GM19239 (cell line): ENCODE measurements at regions not wholly inside any gene's neighbourhood (a gene's known extent, or its start where the extent isn't known, plus 50 kb on each side); places are given as distances from the start of the nearest gene placed in this dataset.
"Not testable (repeated sequence)": the region's sequence is repeated elsewhere in the genome, so short reads cannot be mapped to it uniquely, and the experiment has no call there.

Source experiments
- DNase-seq: peaks from one replicate; pipeline ENCODE4 v3.0.0; 2011; ENCODE audit warnings: low spot score; ENCODE audit not compliant: insufficient read length
- FAIRE-seq: peaks from 2 replicates; lab custom pipeline; 2011; peaks lifted over from hg19 to GRCh38; lab: Jason Lieb, UNC

DNA sequence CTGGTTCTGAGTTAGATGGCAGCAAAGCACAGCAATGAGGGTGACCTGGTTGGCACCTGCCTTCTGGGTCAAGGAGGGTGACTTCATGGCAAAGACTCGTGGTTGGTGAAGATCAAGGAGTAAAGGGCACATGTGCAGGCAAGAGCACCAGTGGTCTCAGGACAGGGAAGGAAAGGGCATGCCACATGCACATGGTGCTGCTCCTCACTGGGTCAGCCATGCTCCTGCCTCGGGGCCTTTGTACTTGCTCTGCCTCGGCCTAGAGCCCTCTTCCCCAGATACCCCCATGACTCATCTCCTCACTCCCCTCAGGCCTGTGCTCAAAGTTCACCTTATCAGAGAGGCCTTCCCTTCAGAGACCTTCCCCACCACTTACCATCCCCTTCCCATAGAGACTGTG is 106.7 kb upstream of the KDM7A start:
- DNase-seq: no peak
- no peak for FAIRE-seq

DNA sequence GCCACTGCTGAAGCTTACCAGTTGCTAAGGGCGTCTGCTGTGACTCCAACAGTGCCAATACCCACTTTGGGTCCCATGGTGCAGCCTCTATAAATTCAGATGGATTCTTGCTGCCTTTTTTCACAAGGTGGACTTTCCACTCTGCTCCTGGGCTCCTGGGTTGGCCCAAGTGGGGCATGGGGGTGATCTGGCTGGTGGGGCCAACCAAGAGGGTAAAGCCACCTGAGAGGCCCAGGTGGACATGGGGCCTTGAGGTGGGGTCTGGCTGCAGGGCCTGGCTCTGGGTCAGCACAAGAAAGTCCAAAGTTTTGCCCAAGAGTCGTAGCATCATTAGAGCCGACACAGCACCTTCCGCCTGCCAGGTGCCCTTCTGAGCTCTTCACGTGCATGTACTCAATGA is 105.2 kb upstream of the KDM7A start:
- DNase-seq (no peak), FAIRE-seq (no peak)

DNA sequence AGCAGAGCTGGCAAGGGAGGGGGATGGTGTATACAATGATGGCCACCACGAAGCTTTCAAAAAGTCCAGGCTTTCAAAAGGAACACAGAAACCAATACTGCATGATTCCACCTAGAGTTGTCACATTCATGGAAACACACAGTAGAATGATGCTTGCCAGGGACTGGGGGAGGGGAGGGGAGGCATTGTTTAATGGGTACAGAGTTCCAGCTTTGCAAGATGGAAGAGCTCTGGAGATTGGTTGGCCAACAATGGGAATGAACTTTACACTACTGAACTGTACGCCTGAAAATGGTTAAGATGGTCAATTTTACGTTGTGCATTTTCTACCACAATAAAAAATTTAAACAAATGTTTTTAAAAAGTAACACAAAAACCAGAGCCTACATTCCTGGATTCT is 104.5 kb upstream of the KDM7A start:
- DNase-seq: no peak
- FAIRE-seq: no peak

DNA sequence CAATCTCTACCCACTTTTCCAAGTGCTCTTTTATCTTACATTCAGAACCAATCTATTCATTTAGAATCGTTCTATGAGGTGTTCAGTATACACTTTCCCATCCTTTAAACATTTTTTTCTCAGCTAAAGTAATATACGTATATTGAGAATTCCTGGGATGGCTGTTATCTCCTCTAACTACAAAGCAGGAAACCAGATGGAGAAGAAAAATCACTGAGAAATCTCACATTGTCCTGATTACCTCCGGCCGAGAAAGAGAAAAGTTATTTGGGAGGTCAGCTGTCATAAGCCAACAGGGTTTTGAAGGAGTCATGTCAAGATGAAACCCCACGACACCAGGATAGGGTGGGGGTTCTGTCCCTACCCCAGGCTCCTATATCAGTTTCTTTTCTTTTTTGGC is 99.2 kb upstream of the KDM7A start:
- FAIRE-seq (no peak), DNase-seq (no peak)

DNA sequence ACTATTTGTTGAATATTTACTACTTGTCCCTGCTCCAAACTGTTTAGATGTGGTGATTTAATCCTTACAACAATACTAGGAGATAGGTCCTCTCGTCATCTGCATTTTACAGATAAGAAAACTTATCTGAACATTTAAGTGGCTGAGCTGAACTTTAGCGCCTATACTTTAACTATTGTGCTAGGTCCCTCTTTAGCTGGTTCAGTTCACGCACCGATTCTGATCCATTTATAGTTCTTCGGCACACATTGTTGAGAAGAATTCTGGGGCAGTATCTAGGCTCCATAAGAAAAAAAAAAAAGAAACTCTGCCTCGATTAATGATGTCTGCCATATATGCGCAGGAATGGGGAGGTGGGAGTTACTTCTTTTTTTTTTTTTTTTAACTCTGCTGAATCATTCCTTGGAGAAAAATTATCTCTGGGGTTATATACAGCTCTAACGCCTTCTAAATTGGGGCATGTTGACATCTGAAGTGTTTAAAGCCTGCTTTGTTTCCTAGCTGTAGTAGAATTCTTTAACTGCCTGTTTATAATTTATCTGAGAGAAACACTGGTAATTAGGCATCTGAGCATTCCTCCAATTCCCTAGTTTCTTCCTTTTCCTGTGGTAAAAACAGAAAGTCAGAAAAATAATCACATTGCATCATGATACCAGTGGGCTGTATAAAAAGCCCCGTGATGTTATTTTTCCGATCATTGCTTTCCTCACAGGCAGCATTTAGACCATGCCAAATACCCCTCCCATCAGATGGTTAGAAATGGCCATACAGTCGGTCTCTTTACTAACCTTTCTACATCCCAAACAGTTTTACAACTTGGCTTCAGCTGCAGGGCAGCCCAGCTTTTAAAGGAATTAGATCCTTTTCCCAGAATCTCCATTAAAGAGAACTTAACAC is 98.5 kb upstream of the KDM7A start:
- no peak for DNase-seq
- FAIRE-seq: no peak

DNA sequence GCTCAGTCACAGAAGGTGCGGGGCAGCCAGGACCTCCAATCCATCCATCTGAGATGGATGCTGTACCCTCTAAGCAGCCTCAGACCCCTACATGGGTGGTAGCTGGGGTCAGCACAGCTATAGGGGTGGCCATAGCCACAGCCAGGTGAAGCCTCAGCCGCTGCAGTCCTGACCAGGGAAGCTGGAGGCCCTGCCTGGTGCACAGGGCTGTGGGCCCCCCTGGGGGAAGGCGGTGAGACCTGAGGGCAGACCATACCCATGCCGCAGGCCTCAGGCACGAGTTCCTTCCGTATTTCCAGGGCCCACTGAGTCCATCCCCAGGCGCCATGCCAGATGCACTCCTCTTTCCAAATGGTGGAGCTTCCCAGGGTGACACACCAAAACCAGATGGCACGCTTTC is 96.6 kb upstream of the KDM7A start:
- FAIRE-seq (no peak), DNase-seq (no peak)

DNA sequence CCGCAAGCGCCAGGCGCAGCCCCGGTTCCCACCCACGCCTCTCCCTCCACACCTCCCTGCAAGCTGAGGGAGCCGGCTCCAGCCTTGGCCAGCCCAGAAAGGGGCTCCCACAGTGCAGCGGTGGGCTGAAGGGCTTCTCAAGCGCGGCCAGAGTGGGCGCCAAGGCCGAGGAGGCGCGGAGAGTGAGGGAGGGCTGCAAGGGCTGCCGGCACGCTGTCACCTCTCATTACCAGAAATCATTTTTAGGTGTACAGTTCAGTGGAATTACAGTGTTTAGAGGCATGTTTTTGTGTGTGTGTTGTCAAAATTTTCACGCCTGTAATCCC is 94.8 kb upstream of the KDM7A start:
- not testable (repeated sequence) for FAIRE-seq, DNase-seq

DNA sequence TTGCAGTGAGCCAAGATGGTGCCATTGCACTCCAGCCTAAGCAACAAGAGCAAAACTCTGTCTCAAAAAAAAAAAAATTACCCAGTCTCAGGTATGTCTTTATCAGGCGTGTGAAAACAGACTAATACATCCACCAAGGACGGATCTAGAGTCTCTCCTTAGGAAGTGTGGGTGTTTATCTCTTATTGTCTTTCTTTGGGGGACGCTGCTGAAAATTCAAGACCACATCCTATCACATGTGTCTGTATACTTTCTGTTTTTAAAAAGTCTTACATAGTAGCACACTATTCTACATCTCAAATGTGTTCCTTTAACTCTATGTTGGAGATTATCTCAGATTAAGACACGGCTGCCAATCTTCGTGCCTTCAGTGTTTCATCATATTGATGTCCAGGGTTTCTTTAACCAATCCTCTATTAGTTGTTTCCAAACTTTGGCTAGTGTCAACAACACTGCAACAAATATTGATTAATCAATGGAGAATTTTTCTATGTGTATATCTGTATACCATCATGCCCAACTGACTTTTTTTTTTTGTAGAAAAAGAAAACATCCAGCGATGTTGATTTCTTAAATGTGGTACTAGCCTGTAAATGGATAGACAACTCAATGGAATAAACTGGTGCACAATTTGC is 92.3 kb upstream of the KDM7A start:
- FAIRE-seq (no peak), DNase-seq (no peak)

DNA sequence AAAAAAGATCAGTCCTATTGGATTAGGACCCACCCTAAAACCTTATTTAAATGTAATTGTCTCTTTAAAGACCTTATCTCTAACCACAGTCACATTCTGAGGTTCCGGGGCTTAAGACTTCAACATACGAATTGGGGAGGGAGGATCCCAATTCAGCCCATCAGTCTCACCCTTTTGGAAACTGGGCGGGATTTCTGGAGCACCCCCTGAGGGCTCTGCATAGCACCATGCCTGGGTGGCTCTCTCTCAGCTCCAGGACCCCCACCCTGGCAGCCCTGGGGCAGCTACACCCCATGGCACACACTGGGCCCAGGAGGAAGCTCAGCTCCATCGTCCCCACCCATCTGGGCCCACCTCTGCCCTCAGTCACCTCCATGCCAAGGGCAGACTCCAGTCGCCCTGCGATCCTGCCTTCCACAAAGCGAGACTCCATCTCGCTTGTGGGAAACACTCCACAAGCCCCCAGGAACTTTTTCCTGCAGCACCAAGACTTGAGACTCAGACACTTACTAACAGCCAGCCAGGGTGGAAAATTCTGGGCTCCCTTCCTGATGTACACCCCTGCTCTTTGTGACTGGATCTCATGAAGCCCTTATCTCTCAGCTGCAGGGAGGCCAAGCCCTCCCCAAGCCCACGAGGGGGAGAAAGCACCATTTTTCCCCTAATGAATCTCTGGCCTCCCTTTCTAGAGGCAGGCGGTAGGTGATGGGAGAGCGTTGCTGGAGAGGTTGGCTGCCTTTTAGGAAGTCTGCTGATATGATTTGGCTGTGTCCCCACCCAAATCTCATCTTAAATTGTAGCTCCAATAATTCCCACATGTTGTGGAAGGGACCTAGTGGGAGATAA is 90.8 kb upstream of the KDM7A start:
- DNase-seq: no peak
- FAIRE-seq: no peak

DNA sequence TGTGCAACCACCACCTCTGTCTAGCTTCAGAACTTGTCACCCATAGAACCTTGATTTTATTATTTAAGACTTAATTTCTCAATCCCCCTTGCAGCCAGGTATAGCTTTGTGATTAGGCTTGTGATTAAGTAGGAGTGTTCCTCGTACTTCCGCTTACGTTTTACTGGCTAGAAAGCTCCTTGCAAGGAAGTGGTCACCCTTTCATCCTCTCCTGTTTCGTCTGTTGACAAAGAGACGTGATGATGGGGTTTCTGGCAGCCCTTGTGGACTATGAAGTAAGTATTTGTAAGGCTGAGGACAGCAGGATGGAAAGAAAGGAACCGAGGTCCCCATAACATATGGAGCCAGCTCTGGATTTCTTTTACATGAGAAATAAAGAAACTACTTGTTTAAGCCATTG is 86.5 kb upstream of the KDM7A start:
- DNase-seq (no peak), FAIRE-seq (no peak)

DNA sequence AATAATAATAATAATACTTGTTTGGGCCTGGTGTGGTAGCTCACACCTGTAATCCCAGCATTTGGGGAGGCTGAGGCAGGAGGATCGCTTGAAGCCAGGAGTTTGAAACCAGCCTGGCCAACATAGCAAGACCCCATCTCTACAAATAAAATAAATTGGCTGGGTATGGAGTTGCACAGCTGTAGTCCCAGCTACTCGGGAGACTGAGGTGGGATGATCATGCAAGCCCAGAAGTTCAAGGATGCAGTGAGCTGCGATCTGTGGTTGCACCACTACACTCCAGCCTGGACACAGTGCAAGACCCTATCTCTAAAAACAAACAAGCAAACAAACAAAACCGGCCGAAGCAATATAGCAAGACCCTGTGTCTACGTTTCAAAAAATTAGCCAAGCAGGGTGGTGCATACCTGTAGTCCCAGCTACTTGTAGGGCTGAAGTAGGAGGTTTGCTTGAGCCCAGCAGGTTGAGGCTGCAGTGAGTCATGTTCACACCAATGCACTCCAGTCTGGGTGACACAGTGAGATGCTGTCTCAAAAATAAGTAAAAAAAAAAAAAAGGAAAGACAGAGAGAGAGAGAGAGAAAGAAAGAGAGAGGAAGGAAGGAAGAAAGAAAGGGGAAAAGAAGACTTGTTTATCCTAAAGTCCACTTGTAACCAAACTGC is 85.6 kb upstream of the KDM7A start:
- FAIRE-seq (no peak), DNase-seq (no peak)

DNA sequence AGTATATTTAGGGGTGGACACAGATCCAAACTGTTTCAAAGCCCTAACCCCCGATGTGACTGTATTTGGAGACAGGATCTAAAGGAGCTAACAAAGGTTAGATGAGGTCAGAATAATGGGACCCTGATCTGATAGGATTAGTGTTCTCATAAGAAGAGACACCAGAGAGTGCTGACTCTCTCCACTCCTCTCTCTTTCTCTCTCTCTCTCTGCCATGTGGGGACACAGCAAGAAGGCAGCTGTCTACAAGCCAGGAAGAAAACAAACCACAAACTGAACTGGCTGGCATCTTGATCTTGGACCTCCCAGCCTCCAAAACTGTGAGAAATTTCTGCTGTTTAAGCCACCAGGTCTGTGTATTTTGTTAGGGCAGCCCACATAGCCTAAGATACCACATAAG is 84.7 kb upstream of the KDM7A start:
- FAIRE-seq (no peak), DNase-seq (no peak)

DNA sequence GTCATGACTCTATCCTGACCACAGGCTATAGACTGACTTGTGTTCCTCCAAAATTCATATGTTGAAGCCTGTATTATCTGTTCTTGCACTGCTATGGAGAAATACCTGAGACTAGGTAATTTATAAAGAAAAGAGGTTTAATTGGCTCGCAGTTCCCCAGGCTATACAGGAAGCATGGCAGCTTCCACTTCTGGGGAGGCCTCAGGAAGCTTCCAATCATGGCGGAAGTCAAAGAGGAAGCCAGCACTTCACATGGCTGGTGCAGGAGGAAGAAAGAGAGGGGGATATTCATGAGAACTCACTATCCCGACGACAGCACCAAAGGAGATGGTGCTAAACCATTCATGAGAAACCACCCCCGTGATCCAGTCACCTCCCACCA is 84.3 kb upstream of the KDM7A start:
- FAIRE-seq: no peak
- no peak for DNase-seq

DNA sequence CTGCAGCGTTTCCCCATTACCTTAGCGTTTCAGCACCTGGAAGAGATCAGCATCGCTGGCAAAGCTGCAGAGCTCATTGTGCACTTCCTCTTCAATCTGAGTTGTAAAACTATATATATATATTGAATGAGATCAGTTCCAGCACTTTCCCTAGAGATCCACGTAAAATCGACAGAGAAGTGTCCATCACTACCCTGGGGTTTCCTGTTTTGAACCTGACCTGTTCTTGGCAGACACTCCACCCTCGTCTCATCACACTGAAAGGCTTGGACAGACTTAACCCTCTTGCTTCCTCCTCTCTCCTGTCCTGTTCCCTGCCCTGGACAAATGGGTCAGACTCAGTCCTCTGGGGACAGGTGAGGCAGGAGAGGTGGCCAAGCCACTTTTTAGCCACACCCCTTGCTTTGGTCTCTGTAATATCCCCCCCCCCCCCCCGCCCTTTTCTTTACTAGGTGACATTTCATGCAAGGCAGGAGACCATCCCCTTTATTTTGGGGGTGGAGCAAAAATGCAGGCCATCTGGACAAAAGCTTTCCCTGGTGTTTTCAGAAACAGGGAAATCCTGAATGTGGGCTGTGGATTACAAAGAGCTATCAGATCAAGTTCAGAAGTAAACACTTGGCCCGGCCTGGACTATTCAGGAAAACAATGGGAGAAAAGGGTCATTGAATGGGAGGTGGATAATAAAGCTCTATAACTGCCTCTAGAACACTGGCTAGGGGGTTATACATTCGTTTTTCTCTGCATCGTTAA is 83.7 kb upstream of the KDM7A start:
- FAIRE-seq (no peak), DNase-seq (no peak)

DNA sequence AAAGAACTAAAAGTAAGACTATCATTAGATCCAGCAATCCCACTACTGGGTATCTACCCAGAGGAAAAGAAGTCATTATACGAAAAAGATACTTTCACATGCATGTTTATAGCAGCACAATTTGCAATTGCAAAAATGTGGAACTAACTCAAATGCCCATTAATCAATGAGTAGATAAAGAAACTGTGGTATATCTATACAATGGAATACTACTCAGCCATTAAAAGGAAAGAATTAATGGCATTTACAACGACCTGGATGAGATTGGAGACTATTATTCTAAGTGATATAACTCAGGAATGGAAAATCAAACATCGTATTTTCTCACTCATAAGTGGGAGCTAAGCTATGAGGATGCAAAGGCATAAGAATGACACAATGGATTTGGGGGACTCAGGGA is 80.5 kb upstream of the KDM7A start:
- peak; percentile 14 for FAIRE-seq
- not testable (repeated sequence) for DNase-seq

DNA sequence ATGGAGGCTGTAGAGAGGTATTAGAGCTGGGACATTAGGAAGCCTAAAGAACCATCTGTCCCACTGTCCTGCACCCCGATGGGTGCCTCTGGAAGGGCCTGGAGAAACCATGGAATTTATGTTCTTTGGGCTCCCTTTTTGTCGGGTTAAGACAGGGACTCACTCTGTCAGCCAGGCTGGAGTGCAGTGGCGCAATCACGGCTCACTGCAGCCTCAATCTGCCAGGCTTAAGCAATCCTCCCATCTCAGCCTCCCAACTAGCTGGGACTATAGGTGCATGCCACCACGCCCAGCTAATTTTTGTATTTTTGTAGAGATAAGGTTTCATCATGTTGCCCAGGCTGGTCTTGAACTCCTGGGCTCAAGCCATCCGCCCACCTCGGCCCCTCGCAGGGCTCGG is 78.2 kb upstream of the KDM7A start:
- not testable (repeated sequence) for FAIRE-seq, DNase-seq

DNA sequence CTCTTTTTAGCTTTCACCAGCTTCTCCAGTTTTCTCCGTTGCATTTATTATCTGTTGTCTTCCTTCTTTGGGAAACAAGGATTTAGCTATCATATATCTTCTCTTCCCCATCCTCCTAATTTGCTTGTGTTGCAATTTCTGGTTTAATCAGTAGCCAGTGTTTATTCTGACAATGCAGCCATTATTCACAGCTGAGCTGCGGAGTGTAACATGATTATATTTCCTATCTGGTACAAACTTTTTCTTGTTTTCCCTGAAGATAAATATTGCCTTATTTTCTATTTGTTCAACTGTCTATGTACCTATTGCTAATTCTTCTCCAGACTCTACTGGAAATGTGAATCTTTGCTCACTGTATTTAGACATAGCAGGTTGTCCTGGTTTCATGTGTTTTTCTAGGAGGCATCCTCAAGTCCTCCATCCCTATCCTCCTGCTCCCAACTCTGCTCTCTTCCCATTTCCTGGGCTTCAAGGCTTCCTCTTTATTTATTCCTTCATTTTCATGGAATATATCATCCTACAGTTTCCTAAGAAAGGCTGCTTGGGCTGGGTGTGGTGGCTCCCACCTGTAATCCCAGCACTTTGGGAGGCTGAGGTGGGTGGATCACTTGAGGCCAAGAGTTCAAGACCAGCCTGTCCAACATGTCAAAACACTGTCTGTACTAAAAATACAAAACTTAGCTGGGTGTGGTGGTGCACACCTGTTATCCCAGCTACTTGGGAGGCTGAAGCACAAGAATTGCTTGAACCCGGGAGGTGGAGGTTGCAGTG is 72.4 kb upstream of the KDM7A start:
- DNase-seq (no peak), FAIRE-seq (no peak)

DNA sequence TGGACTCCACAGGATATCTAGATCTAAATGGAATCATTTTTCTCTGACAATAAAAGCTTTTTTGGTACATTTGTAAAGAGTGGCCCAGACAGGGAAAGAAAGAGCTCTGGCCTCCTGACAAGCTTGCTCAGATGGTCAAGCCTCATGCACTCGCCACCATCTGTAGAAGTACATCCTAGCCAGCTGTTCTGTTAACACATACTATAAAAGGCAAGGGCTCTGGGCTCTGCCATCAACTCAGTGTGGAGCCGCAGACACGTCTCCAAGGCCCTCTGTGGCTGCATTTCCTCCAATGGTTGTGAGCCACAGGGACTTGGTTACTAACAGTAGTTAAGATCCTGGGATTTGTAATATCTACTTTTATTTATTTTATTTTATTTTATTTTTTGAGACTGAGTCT is 70.8 kb upstream of the KDM7A start:
- no peak for FAIRE-seq
- DNase-seq: no peak

DNA sequence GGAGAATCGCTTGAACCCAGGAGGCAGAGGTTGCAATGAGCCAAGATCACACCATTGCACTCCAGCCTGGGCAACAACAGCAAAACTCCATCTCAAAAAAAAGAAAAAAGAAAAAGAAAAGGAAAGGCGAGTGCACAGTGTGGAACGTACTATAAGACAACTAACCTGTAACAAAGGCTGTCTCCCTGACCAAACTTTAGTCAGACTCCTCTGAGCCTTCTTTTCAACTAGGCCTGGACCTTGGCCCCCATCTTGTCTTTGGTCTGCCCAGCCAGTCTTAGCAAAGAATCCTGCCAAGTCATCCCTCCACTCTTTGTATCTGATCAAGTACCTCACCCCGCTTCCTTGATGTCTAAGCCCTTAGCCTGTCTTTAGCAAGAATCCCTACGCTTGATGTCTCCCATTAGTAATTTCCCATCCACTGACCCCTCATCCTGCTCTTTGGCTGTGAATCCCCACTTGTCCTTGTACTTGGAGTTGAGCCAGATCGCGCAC is 68.9 kb upstream of the KDM7A start:
- DNase-seq (no peak), FAIRE-seq (no peak)
